OCI-LY7 (cell line): ENCODE measurements at regions not wholly inside any gene's neighbourhood (a gene's known extent, or its start where the extent isn't known, plus 50 kb on each side); places are given as distances from the start of the nearest gene placed in this dataset.
"Not testable (repeated sequence)": the region's sequence is repeated elsewhere in the genome, so short reads cannot be mapped to it uniquely, and the experiment has no call there.

Experiments
- CTCF ChIP-seq: fragments of 200-600 bp; sonication (generic); conservative IDR thresholded peaks from 2 replicates; pipeline ENCODE4 v1.5.1; 2014; ENCODE audit warnings: mild to moderate bottlenecking, antibody characterized with exemption, low read length, moderate library complexity, mixed read lengths
- EZH2phosphoT487 ChIP-seq: fragments of 200-600 bp; sonication (generic); IDR thresholded peaks from 2 replicates; pipeline ENCODE4 v1.6.1; 2018; ENCODE audit warnings: low read depth, borderline replicate concordance, mild to moderate bottlenecking, mixed run types, antibody characterized with exemption, low read length, moderate library complexity, mixed read lengths

DNA sequence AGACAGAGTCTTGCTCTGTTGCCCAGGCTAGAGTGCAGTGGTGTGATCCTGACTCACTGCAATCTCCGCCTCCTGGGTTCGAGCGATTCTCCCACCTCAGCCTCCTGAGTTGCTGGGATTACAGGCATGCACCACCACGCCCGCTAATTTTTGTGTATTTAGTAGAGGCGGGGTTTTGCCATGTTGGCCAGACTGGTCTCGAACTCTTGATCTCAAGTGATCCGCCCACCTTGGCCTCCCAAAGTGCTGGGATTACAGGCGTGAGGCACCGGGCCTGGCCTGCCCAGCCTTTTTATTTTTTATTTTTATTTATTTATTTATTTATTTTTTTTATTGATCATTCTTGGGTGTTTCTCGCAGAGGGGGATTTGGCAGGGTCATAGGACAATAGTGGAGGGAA, 98.6 kb upstream of the HS6ST1 start:
- not testable (repeated sequence) for TF ChIP-seq CTCF, EZH2phosphoT487
